ENCODE measurements at regions not wholly inside any gene's neighbourhood (a gene's known extent, or its start where the extent isn't known, plus 50 kb on each side); places are given as distances from the start of the nearest gene placed in this dataset.
A peak's percentile ranks its signal among the peaks of the same experiment; 100 is the strongest.
"Not testable (repeated sequence)": the region's sequence is repeated elsewhere in the genome, so short reads cannot be mapped to it uniquely, and the experiment has no call there.

DNA sequence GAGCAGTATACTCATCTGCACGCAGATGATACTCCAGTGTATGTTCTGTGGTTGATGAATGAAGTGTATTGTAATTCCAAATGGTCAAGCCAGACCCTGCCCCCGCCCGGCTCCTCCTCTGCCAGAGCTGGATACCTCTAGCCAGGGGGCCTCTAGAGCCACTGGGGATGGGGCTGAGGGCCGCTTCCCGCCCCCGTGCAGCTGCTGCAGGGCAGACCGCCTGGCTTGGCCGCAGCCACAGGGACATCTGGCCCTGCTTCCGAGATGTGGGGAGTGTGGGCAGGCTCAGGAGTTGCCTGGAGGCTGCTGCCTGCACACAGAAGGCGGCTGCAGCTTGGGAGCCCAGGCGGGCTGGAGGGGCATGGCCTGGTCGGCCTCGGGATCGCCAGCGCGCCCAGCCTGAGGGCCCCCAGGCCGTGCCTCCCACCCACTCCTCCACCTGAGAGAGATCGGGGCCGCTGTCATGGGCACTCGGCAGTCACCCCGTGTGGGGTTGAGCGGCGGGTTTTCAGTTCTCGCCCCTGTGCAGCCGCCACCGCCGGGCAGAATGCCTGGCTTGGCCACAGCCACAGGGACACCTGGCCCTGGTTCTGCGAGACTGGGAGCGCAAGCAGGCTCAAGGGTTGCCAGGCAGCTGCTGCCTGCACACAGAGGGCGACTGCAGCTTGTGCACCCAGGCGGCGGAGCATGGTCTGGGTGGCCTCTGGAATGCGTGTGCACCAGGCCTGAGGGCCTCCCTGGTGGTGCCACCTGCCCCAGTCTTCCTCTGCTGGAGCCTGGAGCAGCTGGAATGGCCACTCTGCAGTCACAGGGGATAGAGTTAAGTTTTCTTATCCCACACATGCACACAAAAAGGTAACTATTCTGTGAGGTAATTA, 1643.7 kb downstream of the SPATA31A7 start:
- not testable (repeated sequence) for DNase-seq (ENCODE audit: low spot score)

DNA sequence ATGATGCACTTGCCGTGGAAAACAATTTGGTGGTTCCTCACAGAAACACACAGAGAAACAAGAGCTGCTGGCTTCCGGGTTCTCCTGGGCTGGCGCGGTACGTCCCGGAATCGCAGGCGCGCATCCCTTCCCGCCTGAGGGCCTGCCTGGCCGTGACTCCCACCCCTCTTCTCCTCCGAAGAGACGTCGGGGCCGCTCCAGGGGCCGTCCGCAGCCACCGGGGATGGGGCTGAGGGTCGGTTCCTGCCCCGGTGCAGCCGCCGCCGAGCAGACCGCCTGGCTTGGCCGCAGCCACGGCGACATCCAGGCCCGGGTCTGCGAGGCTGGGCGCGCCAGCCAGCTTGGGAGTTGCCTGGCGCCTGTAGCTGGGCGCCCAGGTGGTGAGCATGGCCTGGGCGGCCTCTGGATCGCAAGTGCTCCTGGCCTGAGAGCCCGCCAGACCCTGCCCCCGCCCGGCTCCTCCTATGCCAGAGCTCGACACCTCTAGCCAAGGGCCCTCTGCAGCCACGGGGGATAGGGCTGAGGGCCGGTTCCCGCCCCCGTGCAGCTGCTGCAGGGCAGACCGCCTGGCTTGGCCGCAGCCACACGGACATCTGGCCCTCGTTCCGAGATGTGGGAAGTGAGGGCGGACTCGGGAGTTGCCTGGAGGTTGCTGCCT, 1647.5 kb downstream of the SPATA31A7 start:
- peak; percentile 65 for DNase-seq (ENCODE audit: low spot score)

DNA sequence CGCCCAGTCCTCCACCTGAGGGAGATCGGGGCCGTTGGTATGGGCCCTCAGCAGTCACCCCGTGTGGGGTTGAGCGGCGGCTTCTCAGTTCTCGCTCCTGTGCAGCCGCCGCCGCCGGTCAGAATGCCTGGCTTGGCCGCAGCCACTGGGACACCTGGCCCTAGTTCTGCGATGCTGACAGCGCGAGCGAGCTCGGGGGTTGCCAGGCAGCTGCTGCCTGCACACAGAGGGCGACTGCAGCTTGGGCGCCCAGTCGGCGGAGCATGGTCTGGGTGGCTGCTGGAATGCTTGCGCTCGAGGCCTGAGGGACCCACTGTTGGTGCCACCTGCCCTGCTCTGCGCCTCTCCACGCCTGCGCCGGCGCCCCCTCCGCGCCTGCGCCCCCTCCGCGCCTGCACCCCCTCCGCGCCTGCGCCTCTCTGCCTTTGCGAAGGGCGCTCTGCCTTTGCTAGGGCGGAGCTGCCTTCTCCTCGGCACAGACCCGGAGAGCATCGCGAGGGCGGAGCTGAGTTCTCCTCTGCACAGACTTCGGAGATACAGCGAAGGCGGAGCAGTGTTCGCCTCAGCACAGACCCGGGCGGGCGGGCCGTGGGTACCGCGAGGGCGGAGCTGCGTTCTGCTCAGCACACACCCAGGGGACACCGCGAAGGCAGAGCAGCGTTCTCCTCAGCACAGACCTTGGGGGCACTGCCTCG, 1648.3 kb downstream of the SPATA31A7 start:
- peak; percentile 98 for DNase-seq (ENCODE audit: low spot score)

GRCh38 chr9:62839168-62839567, 1649.3 kb downstream of the SPATA31A7 start:
- not testable (repeated sequence) for DNase-seq (ENCODE audit: low spot score)

- not testable (repeated sequence) for DNase-seq (ENCODE audit: low spot score)
Measured at GRCh38 chr9:62843145-62843544, 1653.3 kb downstream of the SPATA31A7 start.

GRCh38 chr9:62843706-62844290, 1654.0 kb downstream of the SPATA31A7 start:
- DNase-seq (ENCODE audit: low spot score): not testable (repeated sequence)

GRCh38 chr9:62844681-62845185, 1654.9 kb downstream of the SPATA31A7 start:
- not testable (repeated sequence) for DNase-seq (ENCODE audit: low spot score)

DNA sequence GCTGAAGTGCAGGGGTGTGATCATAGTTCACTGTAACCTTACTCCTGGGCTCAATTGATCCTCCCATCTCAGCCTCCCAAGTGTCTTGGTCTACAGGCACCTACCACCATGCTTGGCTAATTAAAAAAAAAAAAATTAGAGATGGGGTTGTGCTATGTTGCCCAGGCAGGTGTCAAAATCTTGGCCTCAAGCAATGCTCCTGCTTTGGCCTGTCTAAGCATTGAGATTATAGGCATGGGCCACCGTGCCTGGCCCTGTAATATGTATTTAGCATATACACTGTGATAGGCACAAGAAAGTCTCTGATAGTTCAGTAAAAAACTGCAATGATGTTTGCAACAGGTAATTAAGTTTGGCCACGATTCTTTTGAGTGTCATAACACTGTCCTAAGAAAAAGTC, 1658.4 kb downstream of the SPATA31A7 start:
- DNase-seq (ENCODE audit: low spot score): not testable (repeated sequence)

DNA sequence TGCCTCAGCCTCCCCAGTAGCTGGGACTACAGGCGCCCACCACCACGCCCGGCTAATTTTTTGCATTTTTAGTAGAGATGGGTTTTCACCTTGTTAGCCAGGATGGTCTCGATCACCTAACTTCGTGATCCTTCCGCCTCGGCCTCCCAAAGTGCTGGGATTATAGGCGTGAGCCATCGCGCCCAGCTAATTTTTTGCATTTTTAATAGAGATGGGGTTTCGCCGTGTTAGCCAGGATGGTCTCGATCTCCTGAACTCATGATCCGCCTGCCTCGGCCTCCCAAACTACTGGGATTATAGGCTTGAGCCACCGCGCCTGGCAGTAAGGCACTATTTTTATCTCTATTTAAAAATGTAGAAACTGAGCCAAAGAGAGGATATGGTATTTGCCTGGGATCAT, 1660.2 kb downstream of the SPATA31A7 start:
- not testable (repeated sequence) for DNase-seq (ENCODE audit: low spot score)

DNA sequence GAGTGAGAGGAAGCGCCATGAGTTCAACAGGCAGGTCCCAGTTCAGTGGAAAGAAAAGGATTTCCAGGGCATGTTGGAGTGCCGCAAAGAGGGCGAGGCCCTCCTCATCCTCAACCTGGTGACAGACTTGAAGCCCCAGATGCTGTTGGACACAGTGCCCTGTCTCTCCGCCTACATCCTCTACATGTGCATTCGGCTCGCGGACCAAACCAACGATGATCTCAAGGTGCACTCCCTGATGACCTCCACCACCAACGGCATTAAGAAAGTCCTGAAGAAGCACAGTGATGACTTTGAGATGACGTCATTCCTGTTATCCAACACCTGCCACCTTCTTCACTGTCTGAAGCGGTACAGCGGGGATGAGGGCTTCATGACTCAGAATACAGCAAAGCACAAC, 1667.4 kb downstream of the SPATA31A7 start:
- not testable (repeated sequence) for DNase-seq (ENCODE audit: low spot score)

DNA sequence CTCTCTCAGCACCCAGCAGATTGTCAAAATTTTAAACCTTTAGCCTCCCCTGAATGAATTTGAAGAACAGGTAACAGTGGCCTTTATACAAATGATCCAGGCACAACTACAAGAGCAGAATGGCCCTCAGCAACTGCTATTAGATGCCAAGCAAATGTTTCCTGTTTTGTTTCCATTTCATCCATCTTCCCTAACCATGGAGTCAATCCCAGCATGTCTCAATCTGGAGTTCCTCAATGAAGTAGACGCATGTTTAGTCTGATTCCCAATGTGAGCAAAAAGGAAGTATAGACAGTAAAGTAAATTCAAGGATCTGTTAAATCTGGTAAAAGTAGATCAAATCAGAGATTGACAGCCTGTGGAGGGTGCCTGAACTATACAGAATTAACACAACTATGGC, 1668.4 kb downstream of the SPATA31A7 start:
- DNase-seq (ENCODE audit: low spot score): not testable (repeated sequence)

DNA sequence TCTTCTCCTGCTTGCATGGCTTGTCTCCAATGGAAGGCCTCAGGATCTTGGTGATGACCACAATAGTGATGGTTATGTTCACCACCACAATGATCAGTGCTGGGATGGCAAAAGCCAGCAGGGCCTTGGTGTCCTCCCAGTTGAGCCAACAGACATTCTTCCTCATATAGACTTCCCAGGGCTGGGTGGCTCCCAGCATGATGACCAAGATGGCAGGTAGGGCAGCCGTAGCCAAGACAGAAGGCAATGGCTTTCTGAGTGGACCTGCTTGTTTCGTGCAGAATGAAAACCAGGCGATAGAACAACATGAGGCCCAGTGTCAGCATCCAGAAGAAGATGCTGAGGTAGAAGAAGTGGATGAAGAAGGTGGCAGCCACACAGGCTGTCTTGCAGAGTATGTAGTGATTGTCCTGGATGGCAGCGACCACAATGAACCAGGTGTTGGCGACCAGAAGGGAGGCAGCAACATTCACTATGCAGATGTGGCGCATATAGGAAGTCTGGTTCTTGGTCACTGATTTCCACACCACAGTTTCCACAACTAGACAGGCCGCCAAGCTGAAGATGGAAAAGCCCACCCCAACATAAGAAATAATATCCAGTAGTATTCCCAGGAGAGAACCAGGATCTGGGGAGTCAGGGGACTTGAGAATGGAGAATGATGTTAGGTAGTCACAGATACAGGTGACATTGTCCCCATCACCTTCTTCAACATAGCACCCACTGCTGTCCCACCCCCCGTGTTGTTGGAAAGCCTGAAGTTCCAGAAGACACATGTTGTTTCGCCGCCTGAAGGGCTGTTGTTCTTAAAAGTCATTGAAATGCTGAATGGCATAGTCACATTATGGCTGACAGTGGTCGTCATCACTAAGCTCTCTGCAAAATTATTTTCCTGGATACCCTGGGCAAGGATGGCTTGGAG, 1671.4 kb downstream of the SPATA31A7 start:
- DNase-seq (ENCODE audit: low spot score): not testable (repeated sequence)

DNA sequence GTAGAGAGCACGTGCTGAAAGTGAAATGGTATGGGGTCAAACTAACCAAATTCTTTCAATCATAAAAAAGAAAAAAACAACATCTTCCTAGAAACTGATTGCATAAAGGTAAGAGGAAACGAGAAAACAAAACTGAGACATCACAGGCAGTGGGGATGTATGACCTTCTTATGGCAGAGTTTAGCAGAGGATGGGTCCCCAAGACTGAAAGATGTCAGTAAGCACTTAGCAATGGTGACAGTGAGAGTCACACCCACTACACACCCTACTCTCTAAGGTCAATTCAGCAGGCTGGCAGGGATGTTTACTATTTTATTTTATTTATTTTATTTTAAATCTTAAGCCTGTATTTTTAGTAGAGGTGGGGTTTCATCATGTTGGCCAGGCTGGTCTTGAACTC, 1672.3 kb downstream of the SPATA31A7 start:
- not testable (repeated sequence) for DNase-seq (ENCODE audit: low spot score)

GRCh38 chr9:62863319-62863718, 1673.5 kb downstream of the SPATA31A7 start:
- DNase-seq (ENCODE audit: low spot score): not testable (repeated sequence)

DNA sequence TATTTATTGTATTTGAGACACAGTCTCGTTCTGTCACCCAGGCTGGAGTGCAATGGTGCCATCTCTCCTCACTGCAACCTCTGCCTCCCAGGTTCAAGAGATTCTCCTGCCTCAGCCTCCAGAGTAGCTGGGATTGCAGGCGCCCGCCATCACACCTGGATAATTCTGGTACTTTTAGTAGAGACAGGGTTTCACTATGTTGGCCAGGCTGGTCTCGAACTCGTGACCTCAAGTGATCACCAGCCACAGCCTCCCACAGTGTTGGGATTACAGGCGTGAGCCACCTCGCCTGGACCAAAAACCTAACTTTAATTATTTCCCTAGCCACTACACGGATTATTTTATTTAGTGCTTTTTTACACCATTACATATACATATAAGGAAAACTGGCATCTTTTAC, 1674.0 kb downstream of the SPATA31A7 start:
- not testable (repeated sequence) for DNase-seq (ENCODE audit: low spot score)

- DNase-seq (ENCODE audit: low spot score): not testable (repeated sequence)
Measured at GRCh38 chr9:62864481-62865469, 1674.9 kb downstream of the SPATA31A7 start.

- DNase-seq (ENCODE audit: low spot score): not testable (repeated sequence)
Measured at GRCh38 chr9:62869061-62869460, 1679.2 kb downstream of the SPATA31A7 start.

DNA sequence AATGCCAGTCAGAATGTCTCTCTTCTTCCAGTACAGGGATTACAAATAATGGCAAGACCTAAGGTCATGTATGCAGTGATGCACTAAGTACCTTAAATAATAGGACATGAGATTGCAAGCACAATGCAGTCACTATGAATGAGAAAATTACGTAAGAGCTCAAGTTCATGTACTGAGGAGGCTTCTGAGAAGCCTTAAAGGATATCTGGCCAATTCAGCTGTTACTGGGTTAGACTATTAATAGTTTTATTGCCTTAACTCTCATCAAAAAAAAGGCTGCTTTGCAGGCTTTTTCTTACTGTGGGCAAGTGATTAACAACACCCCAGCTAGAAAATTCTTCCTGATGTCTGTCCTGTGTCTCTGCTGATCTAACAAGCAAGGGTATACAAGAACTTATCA, 1681.9 kb downstream of the SPATA31A7 start:
- DNase-seq (ENCODE audit: low spot score): not testable (repeated sequence)

GRCh38 chr9:62874213-62874612, 1684.4 kb downstream of the SPATA31A7 start:
- not testable (repeated sequence) for DNase-seq (ENCODE audit: low spot score)

Measured in NAMALWA (cell line).